Spleen (tissue), 7 donors: ENCODE measurements at regions not wholly inside any gene's neighbourhood (a gene's known extent, or its start where the extent isn't known, plus 50 kb on each side); places are given as distances from the start of the nearest gene placed in this dataset.
"Not testable (repeated sequence)": the region's sequence is repeated elsewhere in the genome, so short reads cannot be mapped to it uniquely, and the experiment has no call there.

Experiments used
- CTCF ChIP-seq, 11 experiments: fragments of 200-600 bp in 7 of 11; fragments of 450-650 bp in 4 of 11; sonication (generic) in 4 of 11; IDR thresholded peaks in 8 of 11; conservative IDR thresholded peaks in 3 of 11; 1 replicate in 7 of 11; 2 replicates in 4 of 11; pipeline versions ENCODE4 v1.4.0 to v1.8.0; 2016 to 2021; ENCODE audit warnings: antibody characterized with exemption in 11 of 11, inconsistent platforms in 4 of 11, mild to moderate bottlenecking in 1 of 11
- POLR2A ChIP-seq, 3 donors: fragments of 450-650 bp; IDR thresholded peaks; one replicate each; pipeline ENCODE4 v1.5.1; 2017; ENCODE audit warnings: antibody characterized with exemption in 3 of 3, mild to moderate bottlenecking in 1 of 3
- donor health status: DM: no; HTN: no; CAD: no; lungs with moderate emphysema.
- donor health status: DM: no; HTN: no; CAD: no.
- donor health status: DM: no; HTN: no; CAD: no.

GRCh38 chr7:56802191-56802590 lies 330.0 kb downstream of the ZNF479 start:
- not testable (repeated sequence) for TF ChIP-seq CTCF (IDR thresholded peaks at IDR 0.05 in 8 of 11, conservative IDR thresholded peaks at IDR 0.05 in 3 of 11); POLR2A (IDR thresholded peaks at IDR 0.05)
